IPS-15b (cell line): ENCODE measurements at regions not wholly inside any gene's neighbourhood (a gene's known extent, or its start where the extent isn't known, plus 50 kb on each side); places are given as distances from the start of the nearest gene placed in this dataset.
"Not testable (repeated sequence)": the region's sequence is repeated elsewhere in the genome, so short reads cannot be mapped to it uniquely, and the experiment has no call there.

Experiments
- H3K27me3 ChIP-seq: one replicate; pipeline ENCODE4 v1.6.1; 2013; ENCODE audit warnings: low read length; ENCODE audit not compliant: control insufficient read depth, insufficient read depth
- H3K36me3 ChIP-seq: one replicate; pipeline ENCODE4 v1.6.1; 2013; ENCODE audit warnings: low read length; ENCODE audit not compliant: control insufficient read depth, insufficient read depth
- H3K4me1 ChIP-seq: one replicate; pipeline ENCODE4 v1.6.1; 2013; ENCODE audit warnings: mild to moderate bottlenecking, low read length; ENCODE audit not compliant: control insufficient read depth, insufficient read depth
- H3K4me3 ChIP-seq: one replicate; pipeline ENCODE4 v1.5.1; 2013; ENCODE audit warnings: low read depth, low read length
- H3K9ac ChIP-seq: one replicate; pipeline ENCODE4 v1.6.1; 2013; ENCODE audit warnings: low read depth, mild to moderate bottlenecking, low read length
- H3K9me3 ChIP-seq: one replicate; pipeline ENCODE4 v1.6.1; 2013; ENCODE audit warnings: mild to moderate bottlenecking, low read length; ENCODE audit not compliant: control insufficient read depth, insufficient read depth

GRCh38 chr4:174183259-174183658 lies 100.2 kb downstream of the FBXO8 start:
- H3K9ac ChIP-seq, result no peak overlapping the region
- no peak overlapping the region for H3K4me3 ChIP-seq
- no peaks in the 10 kb centered on the region for H3K36me3 ChIP-seq
- H3K4me1 ChIP-seq, result no peaks in the 10 kb centered on the region
- H3K9me3 ChIP-seq, result no peaks in the 10 kb centered on the region
- H3K27me3 ChIP-seq, result no peaks in the 10 kb centered on the region

GRCh38 chr4:174181827-174182226 lies 101.6 kb downstream of the FBXO8 start:
- no peaks in the 10 kb centered on the region for H3K27me3 ChIP-seq
- H3K4me3 ChIP-seq, result no peak overlapping the region
- no peaks in the 10 kb centered on the region for H3K36me3 ChIP-seq
- no peaks in the 10 kb centered on the region for H3K9me3 ChIP-seq
- H3K4me1 ChIP-seq, result no peaks in the 10 kb centered on the region
- H3K9ac ChIP-seq, result no peak overlapping the region

GRCh38 chr4:174177536-174177935 lies 105.9 kb downstream of the FBXO8 start:
- H3K4me1 ChIP-seq, result no peaks in the 10 kb centered on the region
- H3K27me3 ChIP-seq, result no peaks in the 10 kb centered on the region
- no peaks in the 10 kb centered on the region for H3K36me3 ChIP-seq
- no peak overlapping the region for H3K4me3 ChIP-seq
- no peaks in the 10 kb centered on the region for H3K9me3 ChIP-seq
- no peak overlapping the region for H3K9ac ChIP-seq

- not testable (repeated sequence) for H3K36me3 ChIP-seq, H3K4me3 ChIP-seq, H3K9ac ChIP-seq, H3K27me3 ChIP-seq, H3K4me1 ChIP-seq, H3K9me3 ChIP-seq
Measured at GRCh38 chr4:174175836-174176235, 107.6 kb downstream of the FBXO8 start.

- Histone ChIP-seq H3K27me3 (no peaks in the 10 kb centered on the region), H3K9ac (no peak overlapping the region), H3K9me3 (no peaks in the 10 kb centered on the region), H3K4me1 (no peaks in the 10 kb centered on the region), H3K36me3 (no peaks in the 10 kb centered on the region), H3K4me3 (no peak overlapping the region)
Measured at GRCh38 chr4:174173360-174173759, 110.1 kb downstream of the FBXO8 start.

GRCh38 chr4:174172274-174172673 lies 111.2 kb downstream of the FBXO8 start:
- Histone ChIP-seq H3K4me1 (no peaks in the 10 kb centered on the region), H3K36me3 (no peaks in the 10 kb centered on the region), H3K9ac (no peak overlapping the region), H3K9me3 (no peaks in the 10 kb centered on the region), H3K27me3 (no peaks in the 10 kb centered on the region), H3K4me3 (no peak overlapping the region)

- H3K9ac ChIP-seq, result no peak overlapping the region
- no peaks in the 10 kb centered on the region for H3K27me3 ChIP-seq
- no peaks in the 10 kb centered on the region for H3K4me1 ChIP-seq
- no peak overlapping the region for H3K4me3 ChIP-seq
- no peaks in the 10 kb centered on the region for H3K36me3 ChIP-seq
- no peaks in the 10 kb centered on the region for H3K9me3 ChIP-seq
Measured at GRCh38 chr4:174170906-174171305, 112.6 kb downstream of the FBXO8 start.

- no peak overlapping the region for H3K4me3 ChIP-seq
- H3K4me1 ChIP-seq, result no peaks in the 10 kb centered on the region
- H3K27me3 ChIP-seq, result no peaks in the 10 kb centered on the region
- H3K9me3 ChIP-seq, result no peaks in the 10 kb centered on the region
- no peak overlapping the region for H3K9ac ChIP-seq
- no peaks in the 10 kb centered on the region for H3K36me3 ChIP-seq
Measured at GRCh38 chr4:174170091-174170490, 113.4 kb downstream of the FBXO8 start.

- no peak overlapping the region for H3K4me3 ChIP-seq
- H3K4me1 ChIP-seq, result no peaks in the 10 kb centered on the region
- H3K27me3 ChIP-seq, result no peaks in the 10 kb centered on the region
- H3K9me3 ChIP-seq, result no peaks in the 10 kb centered on the region
- H3K36me3 ChIP-seq, result no peaks in the 10 kb centered on the region
- no peak overlapping the region for H3K9ac ChIP-seq
Measured at GRCh38 chr4:174157106-174157607, 126.3 kb downstream of the FBXO8 start.

- no peaks in the 10 kb centered on the region for H3K9me3 ChIP-seq
- no peak overlapping the region for H3K4me3 ChIP-seq
- no peak overlapping the region for H3K9ac ChIP-seq
- no peaks in the 10 kb centered on the region for H3K36me3 ChIP-seq
- H3K4me1 ChIP-seq, result no peaks in the 10 kb centered on the region
- no peaks in the 10 kb centered on the region for H3K27me3 ChIP-seq
Measured at GRCh38 chr4:174156239-174156826, 127.1 kb downstream of the FBXO8 start.

GRCh38 chr4:174154215-174154854 lies 129.1 kb downstream of the FBXO8 start:
- Histone ChIP-seq H3K4me3 (no peak overlapping the region), H3K36me3 (no peaks in the 10 kb centered on the region), H3K4me1 (no peaks in the 10 kb centered on the region), H3K9ac (no peak overlapping the region), H3K27me3 (no peaks in the 10 kb centered on the region), H3K9me3 (no peaks in the 10 kb centered on the region)

GRCh38 chr4:174152717-174153466 lies 130.6 kb downstream of the FBXO8 start:
- Histone ChIP-seq H3K9me3 (no peaks in the 10 kb centered on the region), H3K4me3 (no peak overlapping the region), H3K4me1 (no peaks in the 10 kb centered on the region), H3K9ac (no peak overlapping the region), H3K36me3 (no peaks in the 10 kb centered on the region), H3K27me3 (no peaks in the 10 kb centered on the region)
